Amygdala (tissue), 56 donors: ENCODE measurements at regions not wholly inside any gene's neighbourhood (a gene's known extent, or its start where the extent isn't known, plus 50 kb on each side); places are given as distances from the start of the nearest gene placed in this dataset.
A peak's percentile ranks its signal among the peaks of the same experiment; 100 is the strongest.
"Not testable (repeated sequence)": the region's sequence is repeated elsewhere in the genome, so short reads cannot be mapped to it uniquely, and the experiment has no call there.

Source experiments
- DNase-seq, 56 donors: peaks; one replicate each; lab custom pipeline; 2025; lab: John Stamatoyannopoulos, UW

GRCh38 chr5:173667702-173668101, 51.3 kb upstream of the BOD1 start:
- DNase-seq = peak in 1 of 56 donors; percentile 14

- no peak for DNase-seq
These were observed 51.9 kb upstream of the BOD1 start for GRCh38 chr5:173668245-173668800.

GRCh38 chr5:173668910-173669309, 52.5 kb upstream of the BOD1 start:
- no peak for DNase-seq

GRCh38 chr5:173669483-173669882, 53.0 kb upstream of the BOD1 start:
- no peak for DNase-seq

GRCh38 chr5:173670130-173670651, 53.7 kb upstream of the BOD1 start:
- peak in 2 of 56 donors; percentile 34 to 41 for DNase-seq

GRCh38 chr5:173670791-173671120, 54.3 kb upstream of the BOD1 start:
- peak in 29 of 56 donors; percentile 46 to 87 (median 68) for DNase-seq

- DNase-seq = peak in 52 of 56 donors; percentile 31 to 91 (median 71)
These were observed 54.9 kb upstream of the BOD1 start for GRCh38 chr5:173671121-173671949.

- DNase-seq = no peak
These were observed 55.7 kb upstream of the BOD1 start for GRCh38 chr5:173672166-173672565.

GRCh38 chr5:173672891-173673290, 56.4 kb upstream of the BOD1 start:
- no peak for DNase-seq

GRCh38 chr5:173673295-173674101, 57.0 kb upstream of the BOD1 start:
- DNase-seq = peak in 12 of 56 donors; percentile 20 to 58 (median 35)

GRCh38 chr5:173675287-173675996, 59.0 kb upstream of the BOD1 start:
- no peak for DNase-seq

- no peak for DNase-seq
These were observed 59.9 kb upstream of the BOD1 start for GRCh38 chr5:173676375-173676774.

GRCh38 chr5:173677125-173677672, 60.7 kb upstream of the BOD1 start:
- no peak for DNase-seq

GRCh38 chr5:173679909-173680630, 63.6 kb upstream of the BOD1 start:
- no peak for DNase-seq

- DNase-seq = no peak
These were observed 64.3 kb upstream of the BOD1 start for GRCh38 chr5:173680660-173681242.

GRCh38 chr5:173682313-173682712, 65.9 kb upstream of the BOD1 start:
- no peak for DNase-seq

- DNase-seq = not testable (repeated sequence)
These were observed 68.1 kb upstream of the BOD1 start for GRCh38 chr5:173684535-173684934.

GRCh38 chr5:173686950-173687349, 70.5 kb upstream of the BOD1 start:
- DNase-seq = no peak

- DNase-seq = no peak
These were observed 72.3 kb upstream of the BOD1 start for GRCh38 chr5:173688703-173689102.
